Inflammatory macrophage (primary cell): ENCODE measurements at regions not wholly inside any gene's neighbourhood (a gene's known extent, or its start where the extent isn't known, plus 50 kb on each side); places are given as distances from the start of the nearest gene placed in this dataset.
"Not testable (repeated sequence)": the region's sequence is repeated elsewhere in the genome, so short reads cannot be mapped to it uniquely, and the experiment has no call there.

ENCODE experiments used
- DNase-seq, 2 donors: peaks; one replicate each; pipeline ENCODE4 v3.0.0-alpha.2; 2020 to 2022

DNA sequence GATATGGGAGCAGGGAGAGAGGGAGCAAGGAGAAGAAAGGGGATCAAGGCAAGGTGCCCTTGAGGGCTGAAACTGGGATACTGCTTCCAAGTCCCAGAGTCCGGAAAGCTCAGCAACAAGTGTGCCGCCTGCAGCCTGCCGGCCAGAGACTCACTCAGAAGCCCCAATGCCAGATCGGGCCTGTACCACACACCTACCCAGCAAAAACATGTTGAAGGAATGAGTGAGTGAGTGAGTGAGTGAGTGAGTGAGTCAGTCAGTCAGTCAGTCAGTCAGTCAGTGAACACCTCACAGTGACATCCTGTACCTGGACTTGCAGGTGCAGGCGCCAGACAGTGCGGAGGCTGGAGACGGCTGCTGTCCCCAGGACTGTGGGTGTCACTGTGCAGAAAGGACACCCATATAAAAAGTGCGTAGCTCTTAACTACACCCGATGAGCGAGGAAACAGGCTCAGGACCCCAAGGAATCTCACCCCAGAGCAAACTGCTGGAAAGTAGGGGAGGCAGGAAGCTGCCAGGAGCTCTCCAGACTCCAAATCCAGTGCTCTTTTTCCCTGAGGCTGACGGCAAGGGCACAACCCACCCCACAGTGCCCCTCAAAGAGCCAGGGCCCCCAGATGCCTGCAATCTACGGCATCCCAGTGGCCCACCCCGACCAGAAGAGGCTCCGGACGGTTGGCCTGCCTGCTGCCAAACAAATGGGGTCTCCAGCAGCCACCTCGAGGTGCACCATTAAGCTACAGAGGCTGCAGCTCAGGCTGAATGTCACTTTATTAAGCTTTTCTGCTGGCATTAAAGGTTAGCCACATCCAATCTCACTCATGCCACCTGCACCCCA, 261.7 kb downstream of the NPHP4 start:
- no peak for DNase-seq

GRCh38 chr1:5729636-5730145, 262.5 kb downstream of the NPHP4 start:
- no peak for DNase-seq

DNA sequence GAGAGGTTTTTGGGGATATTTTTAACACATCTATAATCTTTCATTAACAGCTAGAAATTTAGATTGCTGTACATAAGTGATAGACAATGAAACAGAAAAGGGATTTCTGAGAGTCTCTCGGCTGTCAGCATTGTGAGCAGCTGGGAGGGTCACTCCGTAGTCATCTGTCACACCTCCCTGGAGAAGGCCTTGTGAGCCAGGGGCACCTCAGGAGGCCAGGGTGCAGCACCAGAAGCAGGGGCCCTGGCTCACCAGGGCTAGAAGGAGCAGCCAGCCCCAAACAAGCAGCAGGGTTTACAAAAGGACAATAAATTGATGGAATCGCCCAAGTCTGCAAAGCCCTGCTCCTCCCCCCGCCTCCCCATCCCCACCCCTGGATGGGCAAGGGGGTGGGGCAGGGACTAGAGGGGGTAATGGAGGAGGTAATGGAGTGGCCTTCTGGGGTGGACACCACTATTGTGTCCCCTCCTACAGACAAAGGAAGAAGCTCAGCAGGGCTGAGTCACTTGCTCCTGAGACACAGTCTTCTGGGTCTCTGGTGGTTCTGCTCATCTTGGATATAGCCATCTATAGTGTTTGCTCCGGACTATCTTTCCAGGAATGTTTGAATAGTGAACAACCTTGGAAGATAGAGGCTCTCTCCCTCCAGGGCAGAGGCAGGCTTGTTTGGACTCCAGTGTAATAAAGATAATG, 263.4 kb downstream of the NPHP4 start:
- no peak for DNase-seq

GRCh38 chr1:5727871-5728643, 264.2 kb downstream of the NPHP4 start:
- no peak for DNase-seq

DNA sequence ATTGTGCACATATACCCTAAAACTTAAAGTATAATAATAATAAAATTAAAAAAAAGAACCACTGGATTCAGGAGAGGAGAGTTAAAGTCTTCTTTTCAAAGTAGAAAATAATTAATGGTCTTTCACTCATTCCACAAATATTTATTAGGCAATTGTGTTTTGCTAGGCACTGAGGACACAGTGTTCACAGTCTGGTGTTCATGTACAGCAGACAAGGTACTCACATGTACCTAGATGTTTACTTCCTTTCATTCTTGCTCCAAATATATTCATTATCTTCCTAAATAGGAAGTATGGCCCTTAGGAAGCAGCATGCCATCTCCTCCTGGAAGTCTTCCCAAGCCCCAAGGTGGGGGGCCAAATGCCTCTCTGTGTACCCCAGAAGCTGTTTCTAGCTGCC, 265.0 kb downstream of the NPHP4 start:
- DNase-seq, result no peak

- DNase-seq, result not testable (repeated sequence)
Observed at GRCh38 chr1:5726586-5727184, 265.5 kb downstream of the NPHP4 start.

GRCh38 chr1:5725855-5726585, 266.2 kb downstream of the NPHP4 start:
- no peak for DNase-seq

DNA sequence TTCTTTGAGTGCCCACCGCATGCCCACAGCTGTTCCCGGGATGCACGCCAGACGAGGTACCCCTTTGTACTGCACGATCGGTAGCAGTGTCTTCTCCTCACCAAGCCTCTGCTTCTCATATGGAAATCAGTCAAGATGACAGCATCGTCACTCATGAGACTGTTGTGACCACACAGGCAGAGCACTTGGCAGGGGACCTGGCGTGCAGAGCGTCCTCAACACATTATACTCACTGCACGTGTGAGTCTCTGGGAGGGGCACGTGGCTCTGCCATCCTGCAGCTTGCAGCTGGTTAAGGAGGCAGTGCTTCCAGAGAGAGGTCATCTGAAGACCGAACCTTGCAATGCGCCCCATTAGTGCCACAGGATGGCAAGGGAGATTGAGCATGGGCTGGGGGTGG, 266.8 kb downstream of the NPHP4 start:
- DNase-seq, result no peak

- DNase-seq, result no peak
Observed at GRCh38 chr1:5724847-5725246, 267.4 kb downstream of the NPHP4 start.

DNA sequence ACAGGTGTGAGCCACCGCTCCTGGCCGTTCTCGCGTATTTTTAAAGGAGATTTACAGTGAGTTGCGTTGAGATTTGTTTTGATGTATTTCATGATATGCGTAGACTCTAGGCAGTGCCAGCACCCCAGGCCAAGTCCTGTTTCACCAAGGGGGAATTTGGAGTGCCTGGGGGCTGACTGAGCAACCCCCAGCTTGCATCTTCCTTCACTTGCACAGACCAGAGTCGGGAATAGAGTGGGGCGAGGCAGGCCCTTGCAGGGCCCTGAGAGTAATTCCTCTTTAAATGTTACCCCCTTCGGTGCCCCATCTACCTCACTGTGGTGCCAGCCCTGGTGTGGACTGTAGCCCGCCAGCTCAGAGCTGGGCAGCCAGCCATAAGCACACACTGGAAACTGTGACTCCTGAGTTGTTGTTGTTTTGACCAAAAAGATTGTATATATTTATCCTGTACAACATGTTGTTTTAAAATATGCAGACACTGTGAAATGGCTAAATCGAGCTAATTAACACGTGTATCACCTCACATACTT, 269.5 kb downstream of the NPHP4 start:
- DNase-seq, result no peak

DNA sequence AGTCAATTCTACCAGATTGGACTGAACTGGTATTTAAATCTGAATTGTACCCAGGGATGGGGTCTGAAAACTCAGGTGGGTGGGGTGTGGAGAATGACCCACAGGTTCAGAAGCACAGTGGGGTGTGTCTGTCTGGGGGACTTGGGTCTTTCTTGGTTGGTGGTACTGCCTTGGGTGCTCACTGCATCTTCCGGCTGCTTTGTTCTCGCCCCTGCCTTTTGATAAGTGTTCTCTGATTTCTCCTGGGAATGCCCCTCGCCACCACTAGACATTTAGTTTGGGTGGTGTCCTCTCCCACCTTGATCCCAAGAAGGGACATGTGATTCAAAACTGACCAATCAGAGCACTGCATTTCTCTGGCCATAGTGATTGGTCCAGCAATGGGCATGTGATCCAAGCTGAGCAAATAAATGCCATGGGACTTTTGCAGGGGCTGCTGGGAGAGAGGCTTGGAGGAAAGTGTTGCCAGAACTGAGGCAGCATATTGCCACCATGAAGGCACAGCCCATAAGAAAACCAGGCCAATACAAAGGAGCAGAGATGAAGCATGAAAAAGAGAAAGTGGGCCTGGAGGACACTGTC, 270.5 kb downstream of the NPHP4 start:
- DNase-seq, result no peak

DNA sequence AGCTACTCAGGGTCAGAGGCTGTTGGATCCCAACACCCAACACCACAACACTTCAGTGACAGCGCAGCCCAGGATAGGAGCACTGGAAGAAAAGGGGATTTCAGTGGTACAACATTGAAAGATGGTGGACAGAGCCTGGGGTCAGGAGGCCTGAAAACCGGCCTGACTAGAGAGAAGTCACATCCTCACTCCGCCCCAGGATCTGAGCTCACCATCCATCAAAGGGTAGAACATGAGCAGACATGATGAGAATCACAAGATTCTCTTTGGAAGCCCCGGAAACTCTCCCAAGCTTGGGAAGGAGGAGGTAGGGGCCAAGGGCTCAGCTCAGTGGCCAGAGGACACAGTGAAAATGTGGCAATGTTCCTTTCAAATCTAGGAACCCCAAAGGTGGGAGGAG, 271.3 kb downstream of the NPHP4 start:
- no peak for DNase-seq

DNA sequence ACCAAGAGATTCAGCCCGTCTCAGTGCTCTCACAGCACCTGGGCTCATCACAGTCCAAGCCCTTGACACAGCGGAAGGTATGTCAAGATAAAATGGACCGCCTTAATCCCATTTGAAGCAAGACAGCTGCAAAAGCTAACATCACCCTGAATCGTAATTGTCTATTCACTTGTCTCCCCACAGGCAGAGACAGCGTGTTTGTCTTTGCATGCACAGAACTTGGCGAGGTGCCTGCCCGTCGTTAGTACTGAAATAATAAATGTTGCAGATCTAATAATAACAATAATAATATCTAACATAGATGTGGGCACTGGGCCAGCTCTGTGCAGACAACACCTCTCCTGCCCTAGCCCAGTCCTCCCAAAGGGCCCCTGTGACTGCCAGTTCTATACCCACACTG, 271.7 kb downstream of the NPHP4 start:
- no peak for DNase-seq

- DNase-seq, result no peak
Observed at GRCh38 chr1:5720045-5720444, 272.2 kb downstream of the NPHP4 start.

DNA sequence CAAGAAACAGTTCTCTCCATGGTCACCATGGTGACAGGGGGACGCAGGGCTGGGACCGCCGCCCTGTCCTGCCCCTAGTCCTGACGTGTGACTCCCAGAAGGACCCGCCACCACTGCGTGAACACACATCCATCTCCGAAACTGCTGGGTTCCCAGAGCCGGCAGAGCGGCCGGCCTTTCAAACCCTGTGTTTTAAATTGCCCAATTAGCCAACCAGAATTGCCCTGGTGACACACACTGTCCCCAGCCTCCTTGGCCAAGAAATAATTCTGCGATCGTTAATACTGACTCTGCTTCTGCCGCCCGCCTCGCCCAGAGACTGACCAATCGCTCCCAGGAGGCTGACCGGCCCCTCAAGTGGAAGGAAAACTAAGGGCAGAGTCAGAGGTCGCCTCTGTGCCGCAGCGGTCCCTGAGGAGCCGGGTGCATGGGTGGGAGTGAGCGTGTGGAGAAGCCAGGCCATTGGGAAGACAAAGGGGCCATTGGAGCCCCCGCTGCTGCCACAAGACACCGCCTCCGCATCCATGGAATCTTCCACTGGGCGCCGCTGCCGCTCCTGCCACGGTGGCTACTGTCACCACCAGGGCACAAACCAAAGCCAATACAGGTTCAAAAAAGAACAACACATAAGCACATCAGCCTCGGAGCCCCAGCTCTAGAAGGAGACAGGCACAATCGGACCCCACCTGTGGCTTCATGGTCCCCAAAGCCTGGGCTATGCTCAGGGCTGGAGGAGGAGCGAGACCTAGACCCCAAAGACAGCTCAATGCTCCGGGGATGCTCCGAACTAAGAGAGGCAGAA, 273.2 kb downstream of the NPHP4 start:
- DNase-seq, result no peak

- DNase-seq, result no peak
Observed at GRCh38 chr1:5717031-5717682, 275.1 kb downstream of the NPHP4 start.

GRCh38 chr1:5716126-5716525, 276.1 kb downstream of the NPHP4 start:
- DNase-seq, result no peak

DNA sequence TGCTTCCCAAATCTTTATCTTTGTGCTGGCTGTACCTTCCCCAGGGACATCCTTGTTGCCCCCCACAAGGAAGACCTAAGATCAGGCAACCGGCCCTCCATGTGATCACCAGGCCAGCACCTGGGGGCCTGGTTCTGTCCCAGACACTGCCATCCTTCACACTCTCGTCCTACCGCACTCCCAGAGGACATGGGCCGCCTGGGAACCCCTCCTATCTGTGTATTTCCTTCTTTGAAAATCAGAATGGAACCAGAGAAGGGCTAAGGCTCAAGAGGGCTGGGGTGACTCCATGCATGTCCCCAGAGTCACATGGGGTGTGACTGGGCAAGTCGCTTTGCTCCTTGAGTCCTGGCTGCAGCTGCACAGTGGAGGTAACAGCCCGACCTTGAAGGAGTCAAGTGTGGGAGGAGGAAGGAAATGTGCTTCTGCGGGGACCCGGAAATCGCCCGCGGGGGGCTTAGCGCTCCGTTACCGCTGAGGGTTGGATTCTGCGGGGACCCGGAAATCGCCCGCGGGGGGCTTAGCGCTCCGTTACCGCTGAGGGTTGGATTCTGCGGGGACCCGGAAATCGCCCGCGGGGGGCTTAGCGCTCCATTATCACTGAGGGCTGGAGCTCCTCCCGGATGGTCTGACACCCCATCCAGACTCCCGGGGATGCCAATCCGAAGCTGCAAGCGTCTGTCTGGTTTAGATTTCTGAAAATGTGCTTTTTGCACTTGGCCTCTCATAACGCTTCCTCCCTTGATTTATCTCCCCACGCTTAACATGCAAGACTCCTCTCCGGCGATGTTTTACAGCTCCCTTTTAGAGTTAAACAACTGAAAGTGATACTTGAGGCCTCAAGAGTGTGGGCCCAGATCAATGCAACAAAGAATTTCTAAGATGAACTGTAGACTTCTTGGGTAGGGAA, 278.9 kb downstream of the NPHP4 start:
- DNase-seq, result no peak
